Hepatocyte (in vitro differentiated cells): ENCODE measurements at regions not wholly inside any gene's neighbourhood (a gene's known extent, or its start where the extent isn't known, plus 50 kb on each side); places are given as distances from the start of the nearest gene placed in this dataset.

Source experiments
- EZH2 ChIP-seq: fragments of 200-600 bp; sonication (generic); IDR thresholded peaks from 2 replicates; pipeline ENCODE4 v1.6.1; 2016; ENCODE audit warnings: antibody characterized with exemption, mild to moderate bottlenecking, borderline replicate concordance
- EZH2phosphoT487 ChIP-seq: fragments of 200-600 bp; sonication (generic); IDR thresholded peaks from one replicate; pipeline ENCODE4 v1.6.1; 2018; ENCODE audit warnings: antibody characterized with exemption, mild to moderate bottlenecking, low read depth, moderate library complexity; ENCODE audit not compliant: unreplicated experiment, severe bottlenecking
- TF ChIP-seq, protein P1 (sequence below): fragments of 200-600 bp; sonication (generic); IDR thresholded peaks from 2 replicates; pipeline ENCODE4 v1.5.1; 2016; ENCODE audit warnings: antibody characterized with exemption, mild to moderate bottlenecking; ENCODE audit not compliant: poor library complexity

DNA sequence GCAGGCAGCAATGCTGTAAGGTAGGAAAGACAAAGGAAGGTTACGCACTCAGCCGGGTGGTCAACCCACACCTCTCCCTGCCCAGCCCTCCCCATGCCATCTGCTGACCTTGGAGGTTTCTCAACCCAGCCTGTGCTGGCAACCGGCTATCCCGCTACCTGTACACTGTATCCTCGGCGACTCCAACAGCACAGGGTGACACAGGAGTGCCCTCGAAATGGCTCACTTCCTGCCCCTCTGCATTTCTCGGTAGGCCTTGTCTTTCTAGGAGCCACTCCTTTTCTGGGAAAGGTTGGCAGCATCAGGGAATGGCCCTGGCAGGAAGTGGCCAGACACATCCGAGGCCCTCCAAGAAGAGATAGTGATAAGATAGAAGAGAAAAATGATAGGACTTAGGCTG is 124.0 kb downstream of the PROX1 start:
- TF ChIP-seq EZH2phosphoT487 = no peak
- TF ChIP-seq, protein P1, sequence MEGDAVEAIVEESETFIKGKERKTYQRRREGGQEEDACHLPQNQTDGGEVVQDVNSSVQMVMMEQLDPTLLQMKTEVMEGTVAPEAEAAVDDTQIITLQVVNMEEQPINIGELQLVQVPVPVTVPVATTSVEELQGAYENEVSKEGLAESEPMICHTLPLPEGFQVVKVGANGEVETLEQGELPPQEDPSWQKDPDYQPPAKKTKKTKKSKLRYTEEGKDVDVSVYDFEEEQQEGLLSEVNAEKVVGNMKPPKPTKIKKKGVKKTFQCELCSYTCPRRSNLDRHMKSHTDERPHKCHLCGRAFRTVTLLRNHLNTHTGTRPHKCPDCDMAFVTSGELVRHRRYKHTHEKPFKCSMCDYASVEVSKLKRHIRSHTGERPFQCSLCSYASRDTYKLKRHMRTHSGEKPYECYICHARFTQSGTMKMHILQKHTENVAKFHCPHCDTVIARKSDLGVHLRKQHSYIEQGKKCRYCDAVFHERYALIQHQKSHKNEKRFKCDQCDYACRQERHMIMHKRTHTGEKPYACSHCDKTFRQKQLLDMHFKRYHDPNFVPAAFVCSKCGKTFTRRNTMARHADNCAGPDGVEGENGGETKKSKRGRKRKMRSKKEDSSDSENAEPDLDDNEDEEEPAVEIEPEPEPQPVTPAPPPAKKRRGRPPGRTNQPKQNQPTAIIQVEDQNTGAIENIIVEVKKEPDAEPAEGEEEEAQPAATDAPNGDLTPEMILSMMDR = no peak
- TF ChIP-seq EZH2 = no peak
